Panc1 (cell line): ENCODE measurements at regions not wholly inside any gene's neighbourhood (a gene's known extent, or its start where the extent isn't known, plus 50 kb on each side); places are given as distances from the start of the nearest gene placed in this dataset.

Source experiments
- ATAC-seq: fragments of 200-7000 bp; cut with Tn5 transposase; 2 replicates; pipeline ENCODE4 v1.9.1; 2020; ENCODE audit warnings: mild to moderate bottlenecking, moderate library complexity
- BruUV-seq: library from RNA; stranded (reverse); fragments of 400-500 nt; replicated peaks from 2 replicates; lab custom pipeline; 2021; lab: Mats Ljungman, UMichigan
- CTCF ChIA-PET: fragments of 300-600 bp; sonication (Branson Sonifier 250); formaldehyde crosslinking; loops from one replicate; lab custom pipeline; 2022; ENCODE audit warnings: antibody characterized with exemption; lab: Charles Lee
- POLR2A ChIA-PET: fragments of 300-600 bp; sonication (Branson Sonifier 250); formaldehyde crosslinking; loops from one replicate; lab custom pipeline; 2022; ENCODE audit warnings: antibody characterized with exemption; lab: Charles Lee
- DNase-seq: peaks from one replicate; pipeline ENCODE4 v3.0.0-alpha.2; 2010; ENCODE audit warnings: low read depth, low spot score
- H3K27ac ChIP-seq: 2 replicates; pipeline ENCODE4 v1.5.1; 2011; ENCODE audit warnings: mild to moderate bottlenecking, low read length, inconsistent platforms
- H3K27me3 ChIP-seq: fragments of 200-500 bp; sonication (Bioruptor generic); 2 replicates; pipeline ENCODE4 v1.6.0; 2014; ENCODE audit warnings: low read length, inconsistent platforms; ENCODE audit not compliant: control insufficient read depth, insufficient read depth
- H3K36me3 ChIP-seq: fragments of 200-500 bp; sonication (Bioruptor generic); 2 replicates; pipeline ENCODE4 v1.5.1; 2014; ENCODE audit warnings: inconsistent platforms, mild to moderate bottlenecking, low read length, moderate library complexity; ENCODE audit not compliant: control insufficient read depth, insufficient read depth
- H3K4me1 ChIP-seq: 2 replicates; pipeline ENCODE4 v1.5.1; 2011; ENCODE audit warnings: inconsistent platforms, mild to moderate bottlenecking, low read length, moderate library complexity; ENCODE audit not compliant: control insufficient read depth, insufficient read depth
- H3K4me3 ChIP-seq, 2 experiments: 2 replicates each; pipeline ENCODE4 v1.5.1; 2011 to 2012; ENCODE audit warnings: low read depth in 2 of 2, low read length in 2 of 2, mild to moderate bottlenecking in 2 of 2, inconsistent platforms in 1 of 2, moderate library complexity in 1 of 2
- H3K9me3 ChIP-seq: fragments of 200-500 bp; sonication (Bioruptor generic); 2 replicates; pipeline ENCODE4 v1.5.1; 2014; ENCODE audit warnings: low read depth, mild to moderate bottlenecking, inconsistent platforms, low read length, moderate library complexity; ENCODE audit not compliant: control insufficient read depth, insufficient read depth
- CTCF ChIP-seq: fragments of 450-650 bp; IDR thresholded peaks from 2 replicates; pipeline ENCODE4 v1.5.1; 2017; ENCODE audit warnings: mild to moderate bottlenecking
- POLR2AphosphoS5 ChIP-seq: IDR thresholded peaks from 2 replicates; pipeline ENCODE4 v1.6.1; 2012; ENCODE audit warnings: mild to moderate bottlenecking, low read depth, low read length, moderate library complexity
- REST ChIP-seq, 2 experiments: IDR thresholded peaks; 2 replicates each; pipeline ENCODE4 v1.6.1; 2011 to 2012; ENCODE audit warnings: low read depth in 2 of 2, control low read depth in 1 of 2, low read length in 1 of 2, mild to moderate bottlenecking in 1 of 2, moderate library complexity in 1 of 2; ENCODE audit not compliant: insufficient read depth in 1 of 2
- SIN3A ChIP-seq: IDR thresholded peaks from 2 replicates; pipeline ENCODE4 v1.6.1; 2012; ENCODE audit warnings: low read depth, mild to moderate bottlenecking, low read length, moderate library complexity, borderline replicate concordance; ENCODE audit not compliant: insufficient read depth
- TCF7L2 ChIP-seq: IDR thresholded peaks from 2 replicates; pipeline ENCODE4 v1.6.1; 2011; ENCODE audit warnings: mild to moderate bottlenecking, low read depth, low read length, inconsistent platforms
- in situ Hi-C: cut with HindIII; loops from 2 replicates; pipeline ENCODE4 v1.10.0; 2016; ENCODE audit warnings: low sequenced_read_pairs, low pct_unique_long_range_greater_than_20kb
- intact Hi-C: fragments of 100-400 bp; cut with micrococcal nuclease; formaldehyde crosslinking; loops from one replicate; pipeline ENCODE4 v1.10.0; 2022; ENCODE audit not compliant: unreplicated experiment

GRCh38 chr14:99347561-99347960, 75.6 kb upstream of the BCL11B start:
- no peak for ATAC-seq
- BruUV-seq, result no TSS peak
- intact Hi-C loops (no loop called here), in situ Hi-C loops (no loop called here)
- DNase-seq, result no peak
- ChIA-PET CTCF (no interaction called here), POLR2A (no interaction called here)
- no peak overlapping the region for H3K27ac ChIP-seq
- no peaks in the 10 kb centered on the region for H3K27me3 ChIP-seq
- H3K4me1 ChIP-seq, result no peaks in the 10 kb centered on the region
- TF ChIP-seq REST (IDR thresholded peaks at IDR 0.05; ENCODE audit: insufficient read depth in 1 of 2, low read depth in 2 of 2, low read length in 1 of 2) (no peak), TCF7L2 (no peak), CTCF (no peak), POLR2AphosphoS5 (no peak), SIN3A (no peak)
- H3K4me3 ChIP-seq, result no peak overlapping the region
- no peaks in the 10 kb centered on the region for H3K9me3 ChIP-seq
- no peaks in the 10 kb centered on the region for H3K36me3 ChIP-seq

GRCh38 chr14:99346470-99347080, 74.6 kb upstream of the BCL11B start:
- POLR2A ChIA-PET, result no interaction called here
- Histone ChIP-seq H3K36me3 (no peaks in the 10 kb centered on the region), H3K4me3 (no peak overlapping the region), H3K9me3 (no peaks in the 10 kb centered on the region), H3K27me3 (no peaks in the 10 kb centered on the region), H3K4me1 (no peaks in the 10 kb centered on the region), H3K27ac (no peak overlapping the region)
- in situ Hi-C loops, result no loop called here
- DNase-seq (no peak), ATAC-seq (no peak)
- no peak for TF ChIP-seq SIN3A
- no peak for TF ChIP-seq TCF7L2
- no peak for TF ChIP-seq REST (IDR thresholded peaks at IDR 0.05; ENCODE audit: insufficient read depth in 1 of 2, low read depth in 2 of 2, low read length in 1 of 2)
- no peak for TF ChIP-seq CTCF
- no peak for TF ChIP-seq POLR2AphosphoS5
- CTCF ChIA-PET, result no interaction called here
- no TSS peak for BruUV-seq
- intact Hi-C loops, result no loop called here
